Right hindlimb (tissue), 1 donor: ENCODE measurements at regions not wholly inside any gene's neighbourhood (a gene's known extent, or its start where the extent isn't known, plus 50 kb on each side); places are given as distances from the start of the nearest gene placed in this dataset.

Experiments
- DNase-seq: peaks from one replicate; pipeline ENCODE4 v3.0.0-alpha.2; 2018

- no peak for DNase-seq
Observed at GRCh38 chr2:5751873-5752482, 59.8 kb downstream of the SOX11 start.

GRCh38 chr2:5756272-5756671, 64.1 kb downstream of the SOX11 start:
- no peak for DNase-seq

GRCh38 chr2:5758346-5758745, 66.2 kb downstream of the SOX11 start:
- DNase-seq, result no peak

DNA sequence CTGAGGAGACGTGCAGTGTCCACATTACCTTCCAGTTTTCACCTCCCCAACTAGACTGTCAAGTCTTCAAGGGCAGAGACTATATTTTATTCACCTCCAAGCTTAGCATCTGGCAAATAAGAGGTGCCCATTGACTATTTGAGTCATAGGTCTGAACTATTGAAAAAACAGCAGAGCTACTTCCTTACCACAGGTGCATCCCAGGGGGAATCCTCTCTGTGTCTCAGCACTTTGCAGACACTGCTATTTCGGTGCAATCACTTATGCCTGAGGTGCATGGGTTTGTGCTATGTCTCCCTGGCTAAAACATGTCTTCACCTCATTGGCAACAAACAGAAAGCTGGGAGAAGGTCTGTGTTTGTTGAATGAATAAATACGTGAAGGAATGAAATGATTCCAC, 67.8 kb downstream of the SOX11 start:
- no peak for DNase-seq

DNA sequence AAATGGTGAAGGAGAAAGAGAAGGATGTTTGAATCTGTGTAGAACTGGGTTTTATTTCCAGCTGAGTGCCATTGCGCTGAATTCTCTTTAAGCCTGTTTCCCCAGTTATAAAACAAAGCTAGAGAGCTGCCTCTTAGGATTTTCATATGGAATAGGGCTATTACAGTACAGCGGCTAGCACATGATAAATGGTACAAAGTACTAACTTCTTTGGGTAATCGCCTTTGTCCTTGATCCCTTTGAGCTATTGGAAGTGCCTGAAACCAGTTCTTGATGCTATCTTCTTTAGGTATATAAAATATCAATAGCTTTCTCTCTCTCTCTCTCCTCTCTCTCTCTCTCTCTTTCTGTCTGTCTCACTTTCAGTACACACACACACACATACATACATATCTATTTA, 71.3 kb downstream of the SOX11 start:
- DNase-seq, result no peak

- DNase-seq, result no peak
Observed at GRCh38 chr2:5764041-5764440, 71.9 kb downstream of the SOX11 start.

GRCh38 chr2:5766056-5766455, 73.9 kb downstream of the SOX11 start:
- DNase-seq, result peak; percentile 68

GRCh38 chr2:5766561-5766960, 74.4 kb downstream of the SOX11 start:
- DNase-seq, result no peak

DNA sequence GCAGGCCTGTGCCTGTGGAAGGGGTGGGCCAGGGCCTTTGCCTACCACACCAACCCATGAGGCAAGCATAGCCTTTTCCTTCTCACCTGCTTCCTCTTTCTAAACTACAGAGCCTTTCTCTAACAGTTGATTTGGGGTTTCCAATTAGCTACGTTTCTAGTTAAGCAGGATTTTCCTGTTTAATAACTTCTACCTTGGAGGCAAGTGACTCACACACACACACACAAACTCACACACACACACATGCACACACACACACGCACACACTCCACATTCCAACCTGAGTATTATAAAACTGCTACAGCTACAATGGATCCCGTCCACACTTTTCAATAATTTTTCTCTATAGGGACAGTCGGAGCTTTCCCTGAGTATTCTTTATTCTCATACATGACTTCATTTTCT, 84.9 kb downstream of the SOX11 start:
- no peak for DNase-seq

DNA sequence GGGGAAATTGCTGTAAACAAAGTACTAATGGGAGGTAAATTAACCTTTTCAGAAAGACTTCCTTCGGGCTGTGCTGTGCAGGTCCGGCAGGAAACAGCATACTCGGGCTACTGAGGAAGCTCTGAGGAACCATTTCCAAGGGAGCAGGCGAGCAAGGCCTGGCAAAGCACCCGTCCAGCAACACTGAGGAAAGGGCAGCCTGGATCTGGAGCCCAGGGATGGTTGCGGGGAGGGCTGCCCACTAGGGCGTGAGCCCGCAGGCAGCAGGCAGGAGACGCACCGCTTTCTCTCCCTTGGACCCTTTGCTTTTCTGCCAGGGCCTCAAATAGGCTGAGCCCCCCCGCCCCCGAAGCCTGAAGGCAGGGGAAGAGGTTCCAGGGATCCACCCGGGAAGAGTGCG, 89.5 kb downstream of the SOX11 start:
- DNase-seq, result no peak

GRCh38 chr2:5782103-5782502, 89.9 kb downstream of the SOX11 start:
- no peak for DNase-seq

DNA sequence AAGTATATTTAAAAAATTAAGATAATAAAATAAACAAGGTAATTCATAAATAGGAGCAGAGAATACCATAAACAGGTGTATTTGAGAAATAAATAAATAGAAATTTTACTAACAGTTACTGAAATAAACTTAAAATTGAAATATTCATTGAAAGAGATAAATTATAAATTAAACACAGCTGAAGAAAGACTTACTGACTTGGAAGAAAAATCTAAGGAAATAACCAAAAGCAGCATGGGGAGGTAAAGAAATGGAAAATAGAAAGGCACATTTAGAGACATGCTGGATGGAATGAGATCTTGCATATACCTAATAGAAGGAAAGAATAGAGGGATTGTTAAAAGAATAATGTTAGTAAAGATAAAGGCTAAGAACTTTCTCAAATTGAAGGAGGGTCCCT, 96.3 kb downstream of the SOX11 start:
- DNase-seq, result no peak

DNA sequence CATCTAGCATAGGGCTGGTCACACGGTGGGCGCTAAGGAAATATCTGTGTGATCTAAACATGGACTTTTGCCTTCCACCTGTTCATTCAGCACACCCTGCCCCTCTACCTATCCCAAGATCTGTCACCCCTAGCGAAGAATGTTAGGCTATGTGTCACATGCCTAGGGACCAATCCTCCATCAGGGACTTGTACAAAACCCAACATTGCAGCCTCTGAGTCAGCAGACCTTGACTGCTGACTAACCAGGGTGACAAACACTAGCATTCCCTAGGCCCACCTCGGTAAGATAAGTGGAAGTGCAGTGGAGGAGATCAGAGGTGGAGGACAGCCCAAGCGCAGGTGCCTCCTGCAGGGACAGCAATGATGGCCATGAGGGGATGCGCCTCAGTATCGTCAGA, 99.2 kb downstream of the SOX11 start:
- DNase-seq, result no peak

- no peak for DNase-seq
Observed at GRCh38 chr2:5794012-5794411, 101.8 kb downstream of the SOX11 start.

- DNase-seq, result no peak
Observed at GRCh38 chr2:5798084-5798483, 105.9 kb downstream of the SOX11 start.

GRCh38 chr2:5799348-5799747, 107.2 kb downstream of the SOX11 start:
- DNase-seq, result no peak

- no peak for DNase-seq
Observed at GRCh38 chr2:5803547-5803946, 111.4 kb downstream of the SOX11 start.

- no peak for DNase-seq
Observed at GRCh38 chr2:5818961-5819600, 126.9 kb downstream of the SOX11 start.

DNA sequence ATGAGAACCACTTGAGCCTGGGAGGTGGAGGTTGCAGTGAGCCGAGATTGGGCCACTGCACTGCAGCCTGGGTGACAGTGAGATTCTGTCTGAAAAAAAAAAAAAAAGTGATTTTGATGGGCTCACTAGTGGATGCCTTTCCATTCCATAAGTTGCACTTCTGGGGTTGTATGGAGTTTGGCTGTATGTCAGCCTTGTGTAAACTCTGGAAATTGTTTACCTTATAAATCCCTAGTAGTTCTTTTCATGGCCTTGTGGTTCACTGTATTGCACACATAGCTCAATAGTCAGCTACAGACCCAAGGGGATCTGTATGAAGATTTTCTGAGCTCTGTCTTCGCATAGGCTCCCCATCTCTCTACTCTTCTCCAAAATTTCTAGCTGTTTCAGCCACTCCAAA, 131.9 kb downstream of the SOX11 start:
- no peak for DNase-seq

DNA sequence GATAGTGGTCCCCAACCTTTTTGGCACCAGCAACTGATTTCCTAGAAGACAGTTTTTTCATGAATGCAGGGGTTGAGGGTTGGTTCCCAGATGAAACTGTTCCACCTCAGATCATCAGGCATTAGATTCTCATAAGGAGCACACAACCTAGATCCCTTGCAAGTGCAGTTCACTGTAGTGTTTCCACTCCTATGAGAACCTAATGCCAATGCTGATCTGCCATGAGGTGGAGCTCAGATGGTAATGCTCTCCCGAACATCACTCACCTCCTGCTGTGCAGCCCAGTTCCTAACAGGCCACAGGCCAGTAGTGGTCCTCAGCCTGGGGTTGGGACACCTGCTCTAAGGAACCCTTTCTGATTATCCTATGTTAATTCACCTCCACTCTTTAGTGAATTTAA, 133.5 kb downstream of the SOX11 start:
- no peak for DNase-seq

DNA sequence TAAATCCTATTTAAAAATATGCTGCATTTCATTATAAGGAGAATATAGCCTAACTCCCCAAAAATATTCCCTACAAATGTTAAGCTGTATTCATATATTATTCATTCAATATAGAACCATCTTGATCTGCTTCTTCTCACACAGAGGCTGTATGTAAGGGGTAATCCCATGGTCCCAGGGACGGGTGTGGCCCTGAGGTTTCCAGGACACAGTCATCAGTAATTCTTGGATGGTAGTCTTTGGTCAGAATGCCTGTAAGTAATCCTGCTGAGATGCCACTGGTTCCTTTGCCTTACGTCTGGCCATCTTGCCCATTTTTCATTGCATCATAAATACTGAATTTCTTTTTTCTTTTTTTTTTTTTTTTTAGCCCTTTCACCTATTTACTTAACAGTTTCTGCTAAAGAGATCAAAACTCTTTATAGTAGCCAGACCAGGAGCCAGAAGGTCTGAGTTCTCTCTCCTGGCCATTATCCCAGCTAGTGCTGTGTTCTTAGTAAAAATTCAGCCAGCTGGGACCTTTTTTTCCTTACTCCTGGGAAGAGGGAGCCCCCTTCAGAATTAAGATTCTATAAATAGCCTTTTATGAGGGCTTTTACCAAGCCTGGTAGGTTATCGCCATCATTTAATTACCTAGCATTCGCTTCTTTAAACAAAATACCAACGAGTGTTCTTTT, 134.9 kb downstream of the SOX11 start:
- DNase-seq, result peak; percentile 34

DNA sequence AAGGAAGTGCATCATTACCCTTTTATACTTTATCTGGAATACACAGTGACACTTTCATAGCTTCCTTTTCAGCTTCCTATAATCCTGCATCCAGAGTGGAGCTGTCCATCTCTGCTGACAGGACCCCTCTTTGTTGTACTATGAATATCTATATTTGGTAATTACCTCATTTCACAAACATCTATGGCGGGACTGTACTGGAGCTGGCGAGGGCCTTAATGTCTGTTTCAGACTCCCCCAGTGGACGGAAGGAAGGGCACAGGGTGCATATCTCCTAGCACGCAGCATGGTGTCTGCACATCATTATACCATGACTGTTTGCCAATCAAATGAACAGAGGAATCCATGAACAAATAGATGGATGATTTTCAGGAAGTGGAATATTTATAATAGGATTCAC, 142.3 kb downstream of the SOX11 start:
- DNase-seq, result no peak

- DNase-seq, result peak; percentile 25
Observed at GRCh38 chr2:5839550-5839949, 147.4 kb downstream of the SOX11 start.

GRCh38 chr2:5841126-5841525, 148.9 kb downstream of the SOX11 start:
- no peak for DNase-seq

- no peak for DNase-seq
Observed at GRCh38 chr2:5842326-5842725, 150.1 kb downstream of the SOX11 start.
